ENCODE measurements at regions not wholly inside any gene's neighbourhood (a gene's known extent, or its start where the extent isn't known, plus 50 kb on each side); places are given as distances from the start of the nearest gene placed in this dataset.

DNA sequence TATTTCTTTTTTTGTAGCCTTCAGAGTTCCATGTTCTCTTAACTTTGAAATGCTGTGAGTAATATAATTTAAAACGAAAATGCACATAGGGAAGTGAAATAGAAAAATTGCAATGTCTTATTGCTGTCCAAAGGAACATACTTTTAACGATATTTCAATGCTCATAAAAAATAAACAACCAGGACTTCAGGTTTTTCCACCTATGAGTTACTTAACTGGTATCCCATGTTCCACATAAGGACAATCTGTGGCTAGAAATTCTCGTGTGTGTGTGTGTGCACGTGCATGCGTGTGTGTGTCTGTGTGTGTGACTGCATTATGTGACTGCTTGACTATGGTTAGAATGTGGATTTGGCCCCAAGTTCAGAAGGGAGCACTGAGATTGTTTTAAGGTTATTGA, 200.8 kb upstream of the ADGRL4 start:
- no TSS peak for BruUV-seq (replicated peaks)
- no peaks in the 10 kb centered on the region for H3K4me1 ChIP-seq (ENCODE audit: insufficient read depth, low read length)
- H3K36me3 ChIP-seq (replicated peaks in 1 of 2; ENCODE audit: control insufficient read depth in 1 of 2, insufficient read depth in 2 of 2, low read length in 2 of 2): no peaks in the 10 kb centered on the region
- H3K4me2 ChIP-seq (ENCODE audit: low read depth, low read length): no peak overlapping the region
- H3K4me3 ChIP-seq (replicated peaks in 1 of 3; ENCODE audit: insufficient read depth in 1 of 3, low read depth in 2 of 3, low read length in 3 of 3): no peak overlapping the region
- in situ Hi-C loops (cut with HindIII; ENCODE audit: extremely low pct_ligation_motif_present, low pct_unique_long_range_greater_than_20kb) (no loop called here), intact Hi-C loops (cut with micrococcal nuclease; ENCODE audit: unreplicated experiment) (no loop called here)
- H3K9me3 ChIP-seq (ENCODE audit: low read length): peaks cover 75% of the 10 kb centered on the region
- CTCF ChIA-PET (ENCODE audit: low intra/inter-chr PET ratio, low total read pairs): no interaction called here
- TF ChIP-seq MED8 (CRISPR knock-in tag; IDR thresholded peaks at IDR 0.05; ENCODE audit: insufficient replicate concordance) (no peak), NPAS2 (CRISPR knock-in tag; IDR thresholded peaks at IDR 0.05; ENCODE audit: borderline replicate concordance) (no peak), ZZZ3 (CRISPR knock-in tag; IDR thresholded peaks at IDR 0.05; ENCODE audit: borderline replicate concordance) (no peak), ZFP37 (CRISPR knock-in tag; IDR thresholded peaks at IDR 0.05; ENCODE audit: borderline replicate concordance) (no peak)
- TF ChIP-seq, protein P1, sequence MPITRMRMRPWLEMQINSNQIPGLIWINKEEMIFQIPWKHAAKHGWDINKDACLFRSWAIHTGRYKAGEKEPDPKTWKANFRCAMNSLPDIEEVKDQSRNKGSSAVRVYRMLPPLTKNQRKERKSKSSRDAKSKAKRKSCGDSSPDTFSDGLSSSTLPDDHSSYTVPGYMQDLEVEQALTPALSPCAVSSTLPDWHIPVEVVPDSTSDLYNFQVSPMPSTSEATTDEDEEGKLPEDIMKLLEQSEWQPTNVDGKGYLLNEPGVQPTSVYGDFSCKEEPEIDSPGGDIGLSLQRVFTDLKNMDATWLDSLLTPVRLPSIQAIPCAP (CRISPR knock-in tag; IDR thresholded peaks at IDR 0.05; ENCODE audit: low read depth): no peak
- H3K9ac ChIP-seq (ENCODE audit: insufficient read depth, low read depth, low read length): no peak overlapping the region
- no peak for ATAC-seq
- DNase-seq (ENCODE audit: low spot score): no peak
- H3K79me2 ChIP-seq (ENCODE audit: insufficient read depth, low read length): no peaks in the 10 kb centered on the region
- no peaks in the 10 kb centered on the region for H3K27me3 ChIP-seq (ENCODE audit: control insufficient read depth in 1 of 2, insufficient read depth in 2 of 2, low read length in 2 of 2)
- H2AFZ ChIP-seq (ENCODE audit: low read length): no peak overlapping the region
- no peaks in the 10 kb centered on the region for H4K20me1 ChIP-seq (ENCODE audit: insufficient read depth, low read length)
- WGBS (ENCODE audit: low lambda C conversion rate): under 1% methylated on average over 5 of the region's 5 CpGs
- POLR2A ChIA-PET: no interaction called here
- no peak overlapping the region for H3K27ac ChIP-seq (ENCODE audit: extremely low read length, insufficient read depth, low read length)
- FAIRE-seq: no peak

DNA sequence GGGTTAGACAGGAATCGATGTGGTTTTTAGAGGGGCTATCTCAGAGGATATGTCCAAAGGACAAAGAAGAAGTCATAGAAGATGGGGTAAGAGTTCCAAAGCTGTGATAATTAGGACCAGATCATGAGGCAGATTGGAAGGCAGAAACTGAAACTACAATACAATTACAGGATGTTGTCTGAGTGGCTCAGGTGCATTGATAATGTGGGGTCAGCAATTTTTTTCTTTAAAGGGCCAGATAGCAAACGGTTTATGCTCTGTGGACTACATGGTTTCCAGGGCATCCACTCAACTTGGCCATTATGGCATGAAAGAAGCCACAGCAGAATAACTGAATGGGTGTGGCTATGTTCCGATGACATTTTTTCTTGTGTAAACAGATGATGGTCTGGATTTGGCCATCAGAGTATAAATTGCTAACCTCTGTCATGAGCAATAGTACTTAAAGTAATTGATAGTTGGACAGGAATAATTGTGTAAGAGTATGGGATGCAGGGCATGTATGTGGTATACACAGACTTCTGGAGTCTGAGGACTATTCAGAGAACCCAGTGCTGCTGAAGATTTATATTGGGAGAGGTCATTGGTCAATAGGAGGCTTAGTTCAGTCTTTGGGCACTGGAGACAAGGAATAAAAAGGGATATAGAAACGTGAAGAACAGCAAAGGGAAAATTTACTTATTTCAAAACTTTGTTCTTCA, 198.4 kb upstream of the ADGRL4 start:
- peaks cover 71% of the 10 kb centered on the region for H3K9me3 ChIP-seq (ENCODE audit: low read length)
- BruUV-seq (replicated peaks): no TSS peak
- no peak overlapping the region for H3K4me3 ChIP-seq (replicated peaks in 1 of 3; ENCODE audit: insufficient read depth in 1 of 3, low read depth in 2 of 3, low read length in 3 of 3)
- no peaks in the 10 kb centered on the region for H3K4me1 ChIP-seq (ENCODE audit: insufficient read depth, low read length)
- no peaks in the 10 kb centered on the region for H3K36me3 ChIP-seq (replicated peaks in 1 of 2; ENCODE audit: control insufficient read depth in 1 of 2, insufficient read depth in 2 of 2, low read length in 2 of 2)
- H4K20me1 ChIP-seq (ENCODE audit: insufficient read depth, low read length): no peaks in the 10 kb centered on the region
- H3K79me2 ChIP-seq (ENCODE audit: insufficient read depth, low read length): no peaks in the 10 kb centered on the region
- no peak for FAIRE-seq
- no peak overlapping the region for H3K9ac ChIP-seq (ENCODE audit: insufficient read depth, low read depth, low read length)
- WGBS (ENCODE audit: low lambda C conversion rate): 17% methylated on average over 4 of the region's 4 CpGs
- H3K27ac ChIP-seq (ENCODE audit: extremely low read length, insufficient read depth, low read length): no peak overlapping the region
- POLR2A ChIA-PET: no interaction called here
- H2AFZ ChIP-seq (ENCODE audit: low read length): no peak overlapping the region
- intact Hi-C loops (cut with micrococcal nuclease; ENCODE audit: unreplicated experiment) (no loop called here), in situ Hi-C loops (cut with HindIII; ENCODE audit: extremely low pct_ligation_motif_present, low pct_unique_long_range_greater_than_20kb) (no loop called here)
- TF ChIP-seq ZFP82 (CRISPR knock-in tag; IDR thresholded peaks at IDR 0.05; ENCODE audit: borderline replicate concordance): no peak
- TF ChIP-seq KDM4B (CRISPR knock-in tag; IDR thresholded peaks at IDR 0.05): no peak
- peak; percentile 63 for TF ChIP-seq MAFF (IDR thresholded peaks at IDR 0.05; ENCODE audit: low read depth, low read length)
- TF ChIP-seq MAFK (conservative IDR thresholded peaks at IDR 0.05 in 1 of 2, IDR thresholded peaks at IDR 0.05 in 1 of 2; ENCODE audit: low read length in 2 of 2): peak; percentile 75 to 78
- no peak for TF ChIP-seq HOXD1 (CRISPR knock-in tag; IDR thresholded peaks at IDR 0.05)
- ATAC-seq: no peak
- H3K4me2 ChIP-seq (ENCODE audit: low read depth, low read length): no peak overlapping the region
- DNase-seq (ENCODE audit: low spot score): no peak
- CTCF ChIA-PET (ENCODE audit: low intra/inter-chr PET ratio, low total read pairs): no interaction called here
- no peaks in the 10 kb centered on the region for H3K27me3 ChIP-seq (ENCODE audit: control insufficient read depth in 1 of 2, insufficient read depth in 2 of 2, low read length in 2 of 2)

All from HepG2 (cell line).